T47D (cell line): ENCODE measurements at regions not wholly inside any gene's neighbourhood (a gene's known extent, or its start where the extent isn't known, plus 50 kb on each side); places are given as distances from the start of the nearest gene placed in this dataset.
"Not testable (repeated sequence)": the region's sequence is repeated elsewhere in the genome, so short reads cannot be mapped to it uniquely, and the experiment has no call there.

ENCODE experiments used
- DNase-seq, 2 experiments: peaks; one replicate each; pipeline versions ENCODE4 v3.0.0 to v3.0.0-alpha.2; 2011 to 2012; ENCODE audit warnings: low read depth in 1 of 2, low spot score in 1 of 2
- JUND ChIP-seq: IDR thresholded peaks from 2 replicates; pipeline ENCODE4 v1.6.1; 2012; ENCODE audit warnings: low read depth
- in situ Hi-C: cut with HindIII; loops from 2 replicates; pipeline ENCODE4 v1.10.0; 2016; ENCODE audit warnings: low sequenced_read_pairs, low pct_unique_long_range_greater_than_20kb

DNA sequence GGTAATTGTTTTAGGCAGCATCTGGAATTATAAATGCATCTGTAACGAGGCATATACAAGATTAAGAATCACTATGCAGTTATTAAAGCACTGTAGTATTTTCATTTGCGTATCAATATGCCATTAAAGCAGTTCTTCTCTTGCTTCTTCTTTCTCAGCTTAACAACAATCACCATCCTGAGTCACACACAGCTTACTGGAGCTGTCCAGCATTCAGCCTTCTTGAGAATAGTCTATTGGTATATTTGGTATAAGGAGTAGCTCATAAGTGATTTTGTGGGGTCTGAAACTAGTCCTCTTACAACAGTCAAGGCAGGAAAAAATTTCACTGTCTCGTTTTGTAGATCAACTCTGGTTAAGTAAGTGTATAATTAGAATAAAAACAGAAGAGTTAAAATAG is 523.0 kb upstream of the FOXG1 start:
- no peak for TF ChIP-seq JUND
- in situ Hi-C loops: no loop called here
- peak; percentile 31 to 55 for DNase-seq

DNA sequence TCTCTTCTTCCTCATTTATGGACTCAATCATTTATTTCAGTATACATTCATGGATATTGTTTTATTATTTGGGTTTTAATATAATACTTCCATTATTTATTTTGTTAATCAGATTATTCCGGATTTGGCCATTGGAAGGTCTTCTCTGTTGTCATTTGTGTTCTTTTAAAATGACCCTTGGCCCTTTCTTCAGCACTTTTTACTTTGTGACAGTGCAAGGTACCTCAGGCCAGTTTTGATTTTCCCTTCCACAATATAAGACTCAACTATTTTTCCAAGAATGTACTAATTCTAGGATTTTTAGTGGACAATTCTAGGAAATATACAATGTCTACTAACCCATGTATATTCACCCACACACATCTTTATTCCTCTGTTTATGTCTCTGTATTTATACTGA is 521.4 kb upstream of the FOXG1 start:
- no peak for TF ChIP-seq JUND
- in situ Hi-C loops: no loop called here
- no peak for DNase-seq

DNA sequence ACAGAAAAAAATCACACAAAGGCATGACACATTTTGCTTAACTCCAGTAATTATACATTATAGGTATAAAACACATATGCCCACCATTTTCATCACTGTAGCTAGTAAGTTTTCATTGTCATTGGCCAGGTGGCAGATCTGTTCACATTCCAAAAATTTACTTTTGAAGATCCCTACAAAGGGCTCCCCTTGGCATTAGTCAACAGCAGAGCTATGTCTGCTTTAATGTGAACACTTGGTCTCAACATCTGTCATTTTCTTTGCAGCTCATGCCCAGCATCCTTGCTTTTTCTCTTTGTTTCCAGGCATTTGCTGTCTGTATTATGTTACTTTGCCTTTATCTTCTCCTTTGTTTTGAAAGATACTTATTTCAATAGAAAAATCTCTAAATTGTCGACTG is 519.1 kb upstream of the FOXG1 start:
- DNase-seq: no peak
- TF ChIP-seq JUND: no peak
- in situ Hi-C loops: no loop called here

DNA sequence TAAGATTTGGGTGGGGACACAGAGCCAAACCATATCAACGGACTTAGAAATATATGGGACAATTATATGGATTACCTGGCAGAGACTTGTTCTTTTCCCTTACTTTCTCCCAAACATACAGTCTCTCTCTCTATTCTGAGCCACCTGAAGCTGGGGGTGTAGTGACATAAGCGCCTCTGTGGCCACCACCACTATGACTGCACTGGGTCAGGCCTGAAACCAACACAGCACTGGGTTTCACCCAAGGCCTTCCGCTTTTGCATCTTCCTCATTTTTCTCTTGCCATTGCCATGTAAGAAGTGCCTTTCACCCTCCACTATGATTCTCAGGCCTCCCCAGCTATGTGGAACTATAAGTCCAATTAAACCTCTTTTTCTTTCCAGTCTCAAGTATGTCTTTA is 514.5 kb upstream of the FOXG1 start:
- in situ Hi-C loops, DNase-seq: not testable (repeated sequence)

DNA sequence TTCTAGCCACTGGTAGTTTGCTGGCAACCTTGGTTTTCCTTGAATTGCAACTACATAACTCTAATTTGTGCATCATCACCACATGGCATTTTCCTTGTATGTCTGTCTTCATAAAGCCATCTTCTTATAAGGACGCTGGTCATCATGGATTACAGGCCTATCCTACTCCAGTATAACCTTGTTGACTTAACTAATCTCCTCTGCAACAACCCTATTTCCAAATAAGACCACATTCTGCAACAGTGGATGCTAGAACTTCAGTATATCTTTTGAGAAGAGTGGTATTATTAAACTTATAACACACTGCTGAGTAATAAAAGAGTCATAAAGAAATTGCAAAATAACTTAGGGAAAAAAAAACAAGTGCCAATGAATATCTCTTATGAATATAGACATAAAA is 511.8 kb upstream of the FOXG1 start:
- in situ Hi-C loops: no loop called here
- no peak for DNase-seq
- no peak for TF ChIP-seq JUND

DNA sequence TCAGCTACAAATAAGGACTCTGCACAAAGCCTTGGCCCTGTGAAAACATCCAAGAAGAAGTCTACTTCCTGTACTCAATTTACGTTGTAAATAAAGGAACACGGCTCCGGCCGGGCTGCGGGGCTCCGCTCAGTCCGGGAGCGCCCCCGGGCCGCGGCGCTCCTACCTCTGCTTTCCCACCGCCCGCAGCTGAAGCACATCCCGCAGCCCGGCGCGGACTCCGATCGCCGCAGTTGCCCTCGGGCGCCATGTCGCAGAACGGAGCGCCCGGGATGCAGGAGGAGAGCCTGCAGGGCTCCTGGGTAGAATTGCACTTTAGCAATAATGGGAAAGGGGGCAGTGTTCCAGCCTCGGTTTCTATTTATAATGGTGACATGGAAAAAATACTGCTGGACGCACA is 502.3 kb upstream of the FOXG1 start:
- peak in 1 of 2 experiments; percentile 22 for DNase-seq
- TF ChIP-seq JUND: no peak
- in situ Hi-C loops: no loop called here

DNA sequence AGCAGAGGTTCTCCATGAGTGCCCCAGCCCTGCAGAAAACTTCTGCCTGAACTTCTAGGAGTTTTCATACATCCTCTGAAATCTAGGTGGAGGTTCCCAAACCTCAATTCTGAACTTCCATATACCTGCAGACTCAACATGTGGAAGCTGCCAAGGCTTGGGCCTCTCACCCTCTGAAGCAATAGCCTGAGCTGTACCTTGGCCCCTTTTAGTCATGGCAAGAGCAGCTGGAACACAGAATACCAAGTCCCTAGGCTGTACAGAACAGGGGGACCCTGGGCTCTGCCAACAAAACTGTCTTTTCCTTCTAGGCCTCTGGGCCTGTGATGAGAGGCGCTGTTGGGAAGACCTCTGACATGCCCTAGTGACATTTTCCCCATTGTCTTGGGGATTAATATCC is 494.3 kb upstream of the FOXG1 start:
- DNase-seq: no peak
- in situ Hi-C loops: no loop called here
- TF ChIP-seq JUND: no peak

DNA sequence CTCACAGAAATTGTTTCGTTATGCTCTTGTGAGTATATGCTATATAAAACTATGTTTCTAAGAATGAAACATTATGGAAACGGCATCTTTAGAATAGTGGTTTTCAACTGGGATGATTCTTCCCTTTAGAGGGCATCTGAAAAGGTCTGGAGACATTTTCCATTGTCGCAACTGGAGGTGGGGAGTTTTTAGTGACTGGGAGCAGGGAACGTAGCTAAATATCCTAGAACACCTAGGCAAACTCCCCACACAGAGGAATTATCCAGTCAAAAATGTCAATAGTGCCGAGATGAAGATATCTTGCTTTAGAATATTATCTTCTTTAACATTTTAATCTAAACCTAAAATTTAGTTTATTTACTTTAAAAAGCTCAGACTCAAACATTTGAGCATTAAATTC is 486.1 kb upstream of the FOXG1 start:
- in situ Hi-C loops: no loop called here
- no peak for TF ChIP-seq JUND
- DNase-seq: no peak

DNA sequence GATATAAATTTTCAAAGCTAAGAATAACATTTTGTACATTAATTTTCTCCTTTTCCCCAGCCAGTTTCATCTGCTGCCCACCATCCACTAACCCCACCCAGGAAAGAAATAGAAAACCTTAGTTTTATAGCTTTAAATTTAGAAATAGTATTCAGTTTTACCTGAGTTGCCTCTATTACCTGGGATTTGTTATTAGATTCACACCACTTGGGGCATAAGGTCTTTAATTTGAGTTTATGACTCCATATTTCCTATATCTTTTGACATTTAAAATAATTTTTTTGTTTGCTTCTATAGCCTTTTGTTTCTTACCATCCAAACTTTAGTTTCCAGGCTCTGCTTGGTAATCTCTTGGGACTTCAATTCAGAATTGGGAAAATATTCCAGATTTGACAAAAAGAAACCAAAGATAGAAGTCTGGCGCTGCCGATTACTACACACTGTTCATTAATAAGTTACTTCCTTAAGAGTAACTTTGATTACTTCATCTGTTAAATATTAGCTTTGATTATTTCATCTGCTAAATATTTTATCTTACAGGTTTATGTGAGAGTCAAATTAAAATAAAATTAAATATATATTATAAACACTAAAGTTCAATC is 485.5 kb upstream of the FOXG1 start:
- no peak for DNase-seq
- in situ Hi-C loops: no loop called here
- TF ChIP-seq JUND: no peak

DNA sequence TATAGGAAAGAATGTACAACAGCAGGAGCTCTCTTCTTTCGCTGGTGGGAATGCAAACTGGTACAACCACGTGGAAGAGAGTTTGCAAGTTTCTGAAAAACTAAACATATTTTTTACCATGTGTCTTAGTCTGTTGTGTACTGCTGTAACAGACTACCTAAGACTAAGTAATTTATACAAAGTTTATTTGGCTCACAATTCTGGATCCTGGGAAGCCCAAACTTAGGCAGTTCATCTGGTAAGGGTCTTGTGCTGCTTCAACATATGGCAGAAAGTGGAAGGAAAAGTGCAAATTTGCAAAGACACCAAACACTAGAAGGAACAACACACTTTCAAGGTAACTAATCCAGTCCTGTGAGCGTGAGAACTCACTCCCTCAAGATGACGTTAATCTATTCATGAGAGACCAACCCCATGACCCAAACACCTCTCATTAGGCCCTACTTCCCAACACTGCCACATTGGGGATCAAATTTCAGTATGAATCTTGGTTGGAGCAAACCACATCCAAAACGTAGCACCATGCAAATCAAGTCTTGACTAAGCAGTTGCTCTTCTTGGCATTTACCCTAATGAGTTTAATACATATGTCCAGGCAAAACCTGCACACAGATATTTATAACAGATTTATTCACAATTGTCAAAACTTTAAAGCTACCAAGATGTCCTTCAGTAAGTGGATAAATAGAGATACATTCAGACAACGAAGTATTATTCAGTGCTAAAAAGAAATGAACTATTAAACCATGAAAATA is 481.9 kb upstream of the FOXG1 start:
- DNase-seq: no peak
- in situ Hi-C loops: no loop called here
- TF ChIP-seq JUND: no peak

DNA sequence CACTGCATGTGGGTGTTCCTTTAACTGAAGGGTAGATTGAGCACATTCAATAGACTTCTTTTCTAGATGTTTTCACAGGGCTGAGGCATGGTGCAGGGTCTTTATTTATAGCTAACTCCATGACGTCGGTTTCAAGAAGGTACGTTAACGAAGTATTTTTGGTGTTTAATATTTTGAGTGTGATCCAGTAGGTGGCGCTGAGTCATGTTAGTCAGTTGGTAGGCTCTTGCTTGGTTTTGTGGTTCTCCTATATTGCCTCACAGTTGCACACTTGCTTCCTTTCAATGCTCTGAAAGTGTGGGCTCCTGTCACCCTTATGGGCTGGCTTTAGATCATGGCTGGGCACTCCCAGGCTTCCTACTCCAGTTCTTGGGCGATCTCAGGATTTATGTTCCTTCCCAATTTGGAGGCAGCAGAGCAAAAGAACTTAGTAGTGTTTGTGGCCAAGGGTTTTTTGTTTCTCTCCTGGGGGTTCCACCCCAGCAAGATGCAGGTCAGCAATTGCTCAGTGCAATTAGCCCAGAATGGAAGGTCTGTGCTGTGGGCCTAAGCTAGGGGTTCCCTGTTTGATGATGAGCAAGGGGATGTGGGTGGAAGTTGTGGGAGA is 471.6 kb upstream of the FOXG1 start:
- in situ Hi-C loops: no loop called here
- DNase-seq: peak; percentile 29 to 77
- no peak for TF ChIP-seq JUND

DNA sequence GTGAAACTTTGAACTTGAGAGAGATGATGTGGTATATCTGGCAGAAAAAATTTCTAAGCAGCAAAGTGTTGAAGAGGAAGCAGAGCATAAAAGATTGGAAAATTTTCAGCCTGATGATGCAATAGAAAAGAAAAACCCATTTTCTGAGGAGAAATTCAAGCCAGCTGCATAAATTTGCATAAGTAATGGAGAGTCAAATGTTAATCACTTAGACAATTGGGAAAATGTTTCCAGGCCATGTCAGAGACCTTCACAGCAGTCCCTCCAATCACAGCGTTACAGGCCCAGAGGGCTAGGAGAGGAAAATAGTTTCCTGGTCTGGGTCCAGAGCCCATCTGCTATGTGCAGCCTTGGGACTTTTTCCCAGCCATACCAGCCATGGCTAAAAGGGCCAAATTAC is 469.0 kb upstream of the FOXG1 start:
- no peak for TF ChIP-seq JUND
- no peak for DNase-seq
- in situ Hi-C loops: no loop called here

DNA sequence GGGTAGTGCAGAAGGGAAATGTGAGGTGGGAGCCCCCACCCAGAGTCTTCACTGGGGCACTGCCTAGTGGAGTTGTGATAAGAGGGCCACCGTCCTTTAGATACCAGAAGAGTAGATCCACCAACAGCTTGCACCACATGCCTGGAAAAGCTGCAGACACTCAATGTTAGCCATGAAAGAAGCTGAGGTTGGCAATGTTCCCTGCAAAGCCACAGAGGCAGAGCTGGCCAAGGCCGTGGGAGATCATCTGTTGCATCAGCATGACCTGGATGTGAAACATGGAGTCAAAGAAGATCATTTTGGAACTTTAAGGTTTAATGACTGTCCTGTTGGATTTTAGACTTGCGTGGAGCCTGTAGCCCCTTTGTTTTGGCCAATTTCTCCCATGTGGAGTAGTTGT is 468.4 kb upstream of the FOXG1 start:
- in situ Hi-C loops: no loop called here
- TF ChIP-seq JUND: no peak

More for the DNA sequence above, 468.4 kb upstream of the FOXG1 start:
- DNase-seq: no peak
